GM12801 (cell line): ENCODE measurements at regions not wholly inside any gene's neighbourhood (a gene's known extent, or its start where the extent isn't known, plus 50 kb on each side); places are given as distances from the start of the nearest gene placed in this dataset.

Experiments
- TF ChIP-seq, protein P1 (sequence below): IDR thresholded peaks from one replicate; pipeline ENCODE4 v1.5.1; 2011; ENCODE audit warnings: control low read depth; ENCODE audit not compliant: insufficient read length; ENCODE audit errors: extremely low read depth

DNA sequence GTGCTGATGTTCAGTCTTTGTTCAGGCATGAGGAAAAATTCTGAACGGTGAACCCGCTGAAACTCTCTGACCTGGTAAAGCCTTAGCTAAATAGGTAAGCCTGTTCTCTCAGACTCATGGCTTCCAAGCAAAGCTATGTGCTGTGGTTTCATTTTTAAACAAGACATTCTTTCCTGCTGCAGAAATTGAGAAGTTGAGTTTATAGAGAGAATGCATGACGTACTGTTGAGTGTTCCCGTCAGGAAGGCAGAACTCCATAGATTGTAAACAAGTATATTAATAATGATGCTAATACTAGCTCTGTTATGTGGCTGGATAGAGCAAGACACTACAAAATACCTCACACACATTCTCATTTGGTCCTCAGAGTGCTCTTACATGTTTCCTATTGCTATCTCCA, 424.0 kb upstream of the CRIM1 start:
- TF ChIP-seq, protein P1, sequence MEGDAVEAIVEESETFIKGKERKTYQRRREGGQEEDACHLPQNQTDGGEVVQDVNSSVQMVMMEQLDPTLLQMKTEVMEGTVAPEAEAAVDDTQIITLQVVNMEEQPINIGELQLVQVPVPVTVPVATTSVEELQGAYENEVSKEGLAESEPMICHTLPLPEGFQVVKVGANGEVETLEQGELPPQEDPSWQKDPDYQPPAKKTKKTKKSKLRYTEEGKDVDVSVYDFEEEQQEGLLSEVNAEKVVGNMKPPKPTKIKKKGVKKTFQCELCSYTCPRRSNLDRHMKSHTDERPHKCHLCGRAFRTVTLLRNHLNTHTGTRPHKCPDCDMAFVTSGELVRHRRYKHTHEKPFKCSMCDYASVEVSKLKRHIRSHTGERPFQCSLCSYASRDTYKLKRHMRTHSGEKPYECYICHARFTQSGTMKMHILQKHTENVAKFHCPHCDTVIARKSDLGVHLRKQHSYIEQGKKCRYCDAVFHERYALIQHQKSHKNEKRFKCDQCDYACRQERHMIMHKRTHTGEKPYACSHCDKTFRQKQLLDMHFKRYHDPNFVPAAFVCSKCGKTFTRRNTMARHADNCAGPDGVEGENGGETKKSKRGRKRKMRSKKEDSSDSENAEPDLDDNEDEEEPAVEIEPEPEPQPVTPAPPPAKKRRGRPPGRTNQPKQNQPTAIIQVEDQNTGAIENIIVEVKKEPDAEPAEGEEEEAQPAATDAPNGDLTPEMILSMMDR = no peak

- TF ChIP-seq, protein P1 = no peak
Observed at GRCh38 chr2:35931115-35931514, 424.5 kb upstream of the CRIM1 start.

DNA sequence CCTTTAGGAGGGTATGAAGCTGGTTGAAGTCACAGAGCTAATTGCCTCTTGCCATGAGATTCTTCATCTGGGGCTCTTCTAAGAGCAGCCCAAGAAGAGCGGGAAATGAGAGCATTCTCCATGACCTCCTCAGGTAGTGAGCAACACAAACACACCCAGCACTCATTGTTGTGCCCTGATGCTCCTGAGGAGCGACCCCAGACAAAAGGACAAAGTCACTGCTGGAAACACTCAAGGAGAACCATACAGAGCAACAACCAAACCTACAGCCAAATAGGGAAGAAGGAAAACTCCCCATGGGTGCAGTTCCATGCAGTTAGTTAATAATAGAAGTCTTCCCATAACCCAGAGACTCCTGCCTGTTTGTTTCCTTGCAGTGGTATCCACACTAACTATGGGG, 426.0 kb upstream of the CRIM1 start:
- TF ChIP-seq, protein P1 = no peak

DNA sequence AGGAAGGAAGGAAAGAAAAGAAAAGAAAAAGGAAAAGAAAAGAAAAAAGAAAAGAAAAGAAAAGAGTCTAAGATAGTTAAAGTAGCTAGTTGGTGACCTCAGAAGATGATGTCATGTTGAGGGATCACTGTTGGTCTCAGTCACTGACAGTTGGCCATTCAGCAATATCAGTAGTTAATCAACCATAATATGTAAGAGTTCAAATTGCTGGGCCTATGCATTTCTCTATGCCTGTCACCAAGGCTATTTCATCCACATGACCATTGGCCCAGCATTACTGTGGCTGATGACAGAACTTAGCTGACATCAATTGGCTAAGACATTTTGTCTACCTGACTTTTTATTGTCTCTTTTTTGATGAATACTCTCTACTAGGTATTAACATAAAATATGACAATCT, 435.5 kb upstream of the CRIM1 start:
- TF ChIP-seq, protein P1 = no peak

DNA sequence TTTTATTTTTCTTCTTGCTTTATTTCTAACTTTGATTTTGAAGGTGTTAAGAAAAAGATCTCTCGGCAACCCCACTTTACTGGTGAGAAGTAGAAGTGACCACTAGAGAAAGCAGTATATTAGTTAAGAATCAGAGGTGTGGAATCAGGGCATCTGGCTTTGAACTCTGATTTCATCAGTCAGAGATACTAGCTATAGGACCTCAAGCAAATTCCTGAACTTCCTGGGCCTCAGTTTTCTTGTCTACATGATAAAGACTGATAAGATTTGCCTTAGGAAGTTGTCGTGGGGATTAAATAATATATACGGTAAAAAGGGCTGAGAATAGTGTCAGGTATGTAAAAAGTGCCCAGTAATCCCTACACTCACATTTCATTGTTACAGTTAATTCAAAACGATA, 440.3 kb upstream of the CRIM1 start:
- TF ChIP-seq, protein P1 = no peak

GRCh38 chr2:35891936-35892335, 463.6 kb upstream of the CRIM1 start:
- TF ChIP-seq, protein P1 = no peak

- TF ChIP-seq, protein P1 = no peak
Observed at GRCh38 chr2:35891528-35891927, 464.1 kb upstream of the CRIM1 start.

- TF ChIP-seq, protein P1 = no peak
Observed at GRCh38 chr2:35887146-35887545, 468.4 kb upstream of the CRIM1 start.
